ENCODE measurements at regions not wholly inside any gene's neighbourhood (a gene's known extent, or its start where the extent isn't known, plus 50 kb on each side); places are given as distances from the start of the nearest gene placed in this dataset.

DNA sequence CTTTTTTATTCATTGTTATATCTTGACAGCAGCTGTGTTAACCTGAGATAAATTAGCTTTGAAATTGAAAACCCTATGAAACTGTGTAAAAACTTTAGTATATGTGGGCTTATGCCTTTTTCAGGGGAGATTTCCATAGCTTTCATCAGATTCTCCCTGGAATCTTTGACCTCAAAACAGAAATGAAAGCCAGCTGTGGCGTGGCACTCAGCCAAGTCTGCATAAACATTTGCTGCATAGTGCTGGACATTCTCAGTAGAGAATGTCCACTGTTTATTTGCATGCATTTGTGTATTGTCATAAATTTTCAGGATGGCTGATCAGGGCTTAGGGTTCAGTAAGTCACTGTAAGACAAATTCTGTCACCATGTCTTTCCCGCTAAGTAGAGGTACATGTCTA, 115.3 kb upstream of the NAP1L1 start:
- DNase-seq: no peak
- Mint-ChIP-seq H3K27ac (no peak overlapping the region), H3K4me1 (ENCODE audit: low read depth) (no peaks in the 10 kb centered on the region), H3K9me3 (peaks cover 10 to 14% of the 10 kb centered on the region in 2 donors), H3K4me3 (no peak overlapping the region), H3K36me3 (ENCODE audit: insufficient read depth in 2 of 2) (peaks cover 9 to 16% of the 10 kb centered on the region in 2 donors), H3K27me3 (ENCODE audit: low read depth) (peaks cover 47% of the 10 kb centered on the region)
- ATAC-seq (replicated peaks in 1 of 2): no peak

DNA sequence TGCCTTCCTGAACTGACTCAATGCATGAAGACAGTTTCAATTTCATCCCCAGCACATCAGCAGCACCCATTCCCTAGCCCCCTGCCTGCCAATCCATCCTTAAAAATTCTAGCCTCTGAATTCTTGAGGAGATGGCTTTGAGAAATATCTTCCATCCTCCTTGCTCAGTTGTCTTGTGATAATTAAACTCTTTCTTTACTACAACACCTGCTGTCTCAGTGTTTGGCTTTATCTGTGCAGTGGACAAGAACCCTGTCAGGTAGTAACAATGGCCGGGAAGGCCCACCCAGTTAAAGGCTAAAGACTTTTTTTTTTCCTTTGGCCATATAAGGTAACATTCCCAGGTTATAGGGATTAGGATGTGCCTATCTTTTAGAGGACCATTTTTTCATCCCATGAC, 114.4 kb upstream of the NAP1L1 start:
- ATAC-seq (replicated peaks in 1 of 2) (no peak), DNase-seq (no peak)
- Mint-ChIP-seq H3K4me3 (no peak overlapping the region), H3K9me3 (peaks cover 10 to 14% of the 10 kb centered on the region in 2 donors), H3K36me3 (ENCODE audit: insufficient read depth in 2 of 2) (peaks cover 9 to 16% of the 10 kb centered on the region in 2 donors), H3K4me1 (ENCODE audit: low read depth) (no peaks in the 10 kb centered on the region), H3K27me3 (ENCODE audit: low read depth) (peaks cover 43% of the 10 kb centered on the region), H3K27ac (no peak overlapping the region)

DNA sequence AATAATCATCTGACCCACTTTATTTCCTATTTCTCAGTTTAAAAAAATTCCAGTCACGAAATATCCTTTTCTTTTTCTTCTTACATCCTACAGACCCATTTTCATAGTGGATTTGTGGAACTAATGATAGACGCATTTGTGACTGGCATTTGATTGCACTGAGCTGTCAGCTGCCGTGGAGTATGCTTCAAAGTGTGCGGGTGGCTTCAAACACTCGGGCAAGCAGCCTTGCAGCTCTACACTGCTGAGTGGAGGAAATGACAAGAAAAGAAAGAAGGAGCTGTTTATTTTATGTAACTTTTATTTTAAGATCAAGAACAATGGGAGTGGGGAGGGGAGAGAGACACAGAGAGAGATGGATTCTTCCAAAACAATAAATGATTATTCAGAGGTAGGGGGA, 112.8 kb upstream of the NAP1L1 start:
- ATAC-seq (replicated peaks in 1 of 2): no peak
- H3K27me3 Mint-ChIP-seq (ENCODE audit: low read depth): peaks cover 37% of the 10 kb centered on the region
- DNase-seq: no peak
- H3K4me3 Mint-ChIP-seq: no peak overlapping the region
- no peak overlapping the region for H3K27ac Mint-ChIP-seq
- no peaks in the 10 kb centered on the region for H3K4me1 Mint-ChIP-seq (ENCODE audit: low read depth)
- H3K9me3 Mint-ChIP-seq: peaks cover 10 to 14% of the 10 kb centered on the region in 2 donors
- peaks cover 9 to 13% of the 10 kb centered on the region in 2 donors for H3K36me3 Mint-ChIP-seq (ENCODE audit: insufficient read depth in 2 of 2)

DNA sequence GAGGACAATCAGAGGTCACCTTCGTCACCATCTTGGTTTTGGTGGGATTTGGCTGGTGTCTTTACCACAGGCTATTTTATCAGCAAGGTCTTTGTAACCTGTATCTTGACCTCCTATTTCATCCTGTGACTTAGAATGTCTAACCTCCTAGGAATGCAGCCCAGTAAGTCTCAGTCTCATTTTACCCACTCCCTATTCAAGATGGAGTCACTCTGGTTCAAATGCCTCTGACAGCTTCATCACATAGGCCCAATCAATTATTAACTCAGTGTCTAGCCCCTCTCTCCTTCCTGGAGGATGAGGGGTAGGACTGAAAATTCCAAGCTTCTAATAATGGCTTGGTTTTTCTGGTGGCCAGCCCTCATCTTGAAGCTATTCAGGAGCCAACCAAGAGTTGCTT, 111.4 kb upstream of the NAP1L1 start:
- no peak overlapping the region for H3K27ac Mint-ChIP-seq
- no peaks in the 10 kb centered on the region for H3K4me1 Mint-ChIP-seq (ENCODE audit: low read depth)
- H3K27me3 Mint-ChIP-seq (ENCODE audit: low read depth): peaks cover 37% of the 10 kb centered on the region
- H3K9me3 Mint-ChIP-seq: peaks cover 10 to 14% of the 10 kb centered on the region in 2 donors
- DNase-seq (no peak), ATAC-seq (replicated peaks in 1 of 2) (no peak)
- peaks cover 7 to 13% of the 10 kb centered on the region in 2 donors for H3K36me3 Mint-ChIP-seq (ENCODE audit: insufficient read depth in 2 of 2)
- H3K4me3 Mint-ChIP-seq: no peak overlapping the region

DNA sequence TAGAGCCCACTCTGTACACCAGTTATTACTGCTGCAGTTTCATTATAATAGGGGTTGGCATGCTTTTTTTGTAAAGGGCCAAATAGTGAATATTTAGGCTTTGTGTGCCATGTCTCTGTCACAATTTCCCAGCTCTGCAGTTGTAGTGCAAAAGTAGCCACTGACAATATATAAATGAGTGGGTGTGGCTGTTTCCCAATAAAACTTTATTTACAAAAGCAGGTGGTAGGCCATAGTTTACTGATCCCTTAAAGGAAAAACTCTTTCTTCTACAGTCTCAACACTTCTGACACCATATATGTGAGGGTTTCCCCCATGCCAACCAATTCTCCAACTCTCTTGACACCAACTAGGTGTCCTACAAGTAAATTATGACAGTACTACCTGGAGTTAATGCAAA, 110.2 kb upstream of the NAP1L1 start:
- no peak overlapping the region for H3K27ac Mint-ChIP-seq
- ATAC-seq (replicated peaks in 1 of 2): no peak

DNA sequence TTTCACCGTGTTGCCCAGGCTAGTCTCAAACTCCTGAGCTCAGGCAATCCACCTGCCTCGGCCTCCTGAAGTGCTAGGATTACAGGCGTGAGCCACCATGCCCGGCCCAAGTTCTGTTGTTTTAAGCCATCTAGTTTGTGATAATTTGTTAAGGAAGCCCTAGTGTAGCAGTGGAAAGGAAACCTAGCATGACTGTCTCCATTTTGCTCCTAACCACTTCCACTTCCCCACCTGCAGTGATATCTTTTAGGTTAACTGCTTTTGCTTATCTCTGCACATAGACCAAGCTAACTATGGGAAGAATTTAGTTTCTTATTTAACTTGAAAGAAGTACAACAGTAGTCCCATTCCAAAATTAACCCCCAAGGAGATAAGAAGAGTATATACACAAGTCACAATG, 109.5 kb upstream of the NAP1L1 start:
- Mint-ChIP-seq H3K36me3 (ENCODE audit: insufficient read depth in 2 of 2) (peaks cover 4 to 10% of the 10 kb centered on the region in 2 donors), H3K27me3 (ENCODE audit: low read depth) (peaks cover 46% of the 10 kb centered on the region), H3K4me1 (ENCODE audit: low read depth) (no peaks in the 10 kb centered on the region), H3K9me3 (peaks cover 8 to 12% of the 10 kb centered on the region in 2 donors), H3K27ac (no peak overlapping the region), H3K4me3 (no peak overlapping the region)
- DNase-seq (no peak), ATAC-seq (replicated peaks in 1 of 2) (no peak)

More for the DNA sequence above, 110.2 kb upstream of the NAP1L1 start:
- DNase-seq: no peak
- peaks cover 10 to 14% of the 10 kb centered on the region in 2 donors for H3K9me3 Mint-ChIP-seq
- no peaks in the 10 kb centered on the region for H3K4me1 Mint-ChIP-seq (ENCODE audit: low read depth)
- peaks cover 7 to 13% of the 10 kb centered on the region in 2 donors for H3K36me3 Mint-ChIP-seq (ENCODE audit: insufficient read depth in 2 of 2)
- peaks cover 40% of the 10 kb centered on the region for H3K27me3 Mint-ChIP-seq (ENCODE audit: low read depth)
- no peak overlapping the region for H3K4me3 Mint-ChIP-seq

DNA sequence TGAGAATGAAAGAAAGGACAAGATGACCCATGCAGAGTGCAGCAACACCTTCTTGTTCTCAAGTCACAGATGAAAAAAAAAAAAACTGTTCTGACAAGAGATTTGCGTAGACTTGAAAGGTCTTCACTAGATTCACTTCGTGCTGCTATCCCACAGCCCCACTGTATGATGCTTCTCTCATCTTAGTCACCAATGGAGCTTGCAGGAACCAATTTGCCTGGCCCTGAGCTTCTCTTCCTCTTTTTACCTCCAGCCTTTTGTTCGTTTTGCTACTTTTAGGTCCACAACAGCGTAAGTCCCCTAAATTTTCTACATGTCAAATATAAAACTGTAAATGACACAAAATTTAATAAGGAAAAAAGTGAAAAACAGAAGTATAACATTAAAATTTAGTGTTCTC, 107.9 kb upstream of the NAP1L1 start:
- Mint-ChIP-seq H3K4me3 (no peak overlapping the region), H3K4me1 (ENCODE audit: low read depth) (no peaks in the 10 kb centered on the region), H3K27me3 (ENCODE audit: low read depth) (peaks cover 51% of the 10 kb centered on the region), H3K36me3 (ENCODE audit: insufficient read depth in 2 of 2) (no peaks in the 10 kb centered on the region), H3K9me3 (peaks cover 0 to 2% of the 10 kb centered on the region in 2 donors), H3K27ac (no peak overlapping the region)
- no peak for DNase-seq
- no peak for ATAC-seq (replicated peaks in 1 of 2)

DNA sequence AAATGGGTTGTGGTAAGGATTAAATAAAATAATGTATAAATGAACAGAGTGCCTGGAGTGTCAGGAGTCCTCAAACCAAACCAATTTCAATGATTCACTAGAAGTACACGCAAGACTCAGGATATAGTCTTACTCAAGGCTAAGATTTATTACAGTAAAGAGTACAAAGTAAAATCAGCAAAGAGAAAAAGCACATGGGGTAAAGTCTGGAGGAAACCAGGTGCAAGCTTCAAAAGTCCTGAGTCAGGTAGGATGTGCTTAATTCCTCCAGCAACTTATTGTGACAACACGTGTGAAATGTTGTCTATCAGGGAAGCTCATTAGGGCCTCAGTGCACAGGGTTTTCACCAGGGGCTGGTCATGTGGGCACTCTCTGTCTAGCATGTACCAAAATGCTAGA, 105.8 kb upstream of the NAP1L1 start:
- DNase-seq (no peak), ATAC-seq (replicated peaks in 1 of 2) (no peak)
- Mint-ChIP-seq H3K36me3 (ENCODE audit: insufficient read depth in 2 of 2) (no peaks in the 10 kb centered on the region), H3K4me3 (no peak overlapping the region), H3K4me1 (ENCODE audit: low read depth) (no peaks in the 10 kb centered on the region), H3K27ac (no peak overlapping the region), H3K9me3 (no peaks in the 10 kb centered on the region), H3K27me3 (ENCODE audit: low read depth) (peaks cover 64% of the 10 kb centered on the region)

DNA sequence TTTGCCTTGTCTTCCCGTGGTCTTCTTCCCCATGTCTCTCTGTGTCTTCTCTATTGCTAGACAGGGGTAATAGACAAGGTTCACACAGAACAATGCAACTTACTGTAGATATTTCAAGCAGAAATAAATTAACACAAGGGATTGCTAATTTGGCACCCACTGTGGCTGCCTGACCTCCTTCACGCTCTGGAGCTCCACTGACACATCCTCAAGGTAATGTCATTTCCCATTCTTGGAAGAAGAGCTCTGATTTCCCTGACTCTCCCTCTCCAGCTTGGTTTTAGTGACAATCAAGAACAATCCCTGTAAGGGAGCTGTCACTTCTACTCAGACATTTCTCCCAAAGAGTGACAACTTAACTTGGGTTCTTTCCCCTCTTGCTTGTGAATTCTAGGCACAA, 105.4 kb upstream of the NAP1L1 start:
- no peak overlapping the region for H3K4me3 Mint-ChIP-seq
- no peaks in the 10 kb centered on the region for H3K4me1 Mint-ChIP-seq (ENCODE audit: low read depth)
- DNase-seq: no peak
- peaks cover 64% of the 10 kb centered on the region for H3K27me3 Mint-ChIP-seq (ENCODE audit: low read depth)
- no peaks in the 10 kb centered on the region for H3K9me3 Mint-ChIP-seq
- no peaks in the 10 kb centered on the region for H3K36me3 Mint-ChIP-seq (ENCODE audit: insufficient read depth in 2 of 2)
- H3K27ac Mint-ChIP-seq: no peak overlapping the region
- ATAC-seq (replicated peaks in 1 of 2): no peak

DNA sequence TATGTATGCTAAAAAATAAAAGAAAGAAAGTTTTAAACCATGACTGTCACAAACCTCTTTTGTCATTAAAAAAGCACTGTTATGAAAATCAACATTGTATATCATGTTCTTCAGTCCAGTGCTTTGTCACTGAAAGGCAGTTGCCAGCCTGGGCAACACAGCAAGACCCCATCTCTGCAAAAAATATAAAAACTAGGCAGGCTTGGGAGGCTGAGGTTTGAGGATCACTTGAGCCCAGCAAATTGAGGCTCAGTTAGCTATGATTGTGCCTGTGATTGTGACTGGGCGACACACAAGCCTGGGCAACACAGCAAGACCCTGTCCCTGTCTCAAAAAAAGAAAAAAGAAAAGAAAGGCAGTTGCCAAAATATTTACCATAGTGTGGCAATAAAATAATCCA, 102.7 kb upstream of the NAP1L1 start:
- ATAC-seq (replicated peaks in 1 of 2) (no peak), DNase-seq (no peak)
- peaks cover 58% of the 10 kb centered on the region for H3K27me3 Mint-ChIP-seq (ENCODE audit: low read depth)
- no peak overlapping the region for H3K27ac Mint-ChIP-seq
- no peaks in the 10 kb centered on the region for H3K9me3 Mint-ChIP-seq
- no peak overlapping the region for H3K4me3 Mint-ChIP-seq
- peaks cover 17% of the 10 kb centered on the region for H3K4me1 Mint-ChIP-seq (ENCODE audit: low read depth)
- no peaks in the 10 kb centered on the region for H3K36me3 Mint-ChIP-seq (ENCODE audit: insufficient read depth in 2 of 2)

DNA sequence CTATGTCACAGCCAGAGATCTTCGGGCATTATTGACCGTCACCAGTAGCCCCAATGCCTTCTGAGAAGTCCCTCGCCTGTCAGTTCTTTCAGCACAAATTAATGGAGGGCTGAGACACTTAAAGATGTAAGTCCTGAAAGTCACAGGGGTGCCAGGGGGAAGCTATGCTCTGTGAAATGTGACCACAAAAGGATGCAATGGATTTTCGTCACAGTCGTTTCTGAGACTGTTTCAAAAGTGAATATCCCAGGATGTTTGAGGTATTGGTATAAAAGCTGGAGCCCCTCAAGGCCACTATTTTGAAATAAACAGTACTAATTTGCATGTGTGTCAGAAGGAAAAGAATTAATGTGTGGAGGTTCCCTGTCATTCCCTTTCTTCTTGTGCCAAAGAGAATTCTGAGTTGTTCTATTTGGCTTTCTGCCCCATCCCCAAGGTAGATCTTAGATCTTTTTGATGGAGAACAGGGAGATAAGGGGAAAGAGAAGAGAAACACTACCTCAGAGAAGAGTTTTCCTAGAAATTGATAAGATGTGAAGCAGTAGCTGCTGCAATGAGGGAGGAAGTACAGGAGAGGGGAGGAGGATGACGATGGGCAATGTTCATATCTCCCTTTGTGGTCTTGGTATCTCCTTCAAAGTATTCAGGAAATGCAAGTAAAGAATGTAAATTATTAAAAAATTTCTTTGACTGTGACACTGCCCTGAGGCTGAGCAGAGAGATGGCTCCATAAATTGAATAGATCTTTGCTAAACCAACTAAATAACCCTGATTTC, 101.8 kb upstream of the NAP1L1 start:
- Mint-ChIP-seq H3K36me3 (ENCODE audit: insufficient read depth in 2 of 2) (no peaks in the 10 kb centered on the region), H3K27me3 (ENCODE audit: low read depth) (peaks cover 65% of the 10 kb centered on the region), H3K4me3 (no peak overlapping the region), H3K27ac (no peak overlapping the region), H3K4me1 (ENCODE audit: low read depth) (peaks cover 17% of the 10 kb centered on the region), H3K9me3 (no peaks in the 10 kb centered on the region)
- ATAC-seq (replicated peaks in 1 of 2) (no peak), DNase-seq (no peak)

DNA sequence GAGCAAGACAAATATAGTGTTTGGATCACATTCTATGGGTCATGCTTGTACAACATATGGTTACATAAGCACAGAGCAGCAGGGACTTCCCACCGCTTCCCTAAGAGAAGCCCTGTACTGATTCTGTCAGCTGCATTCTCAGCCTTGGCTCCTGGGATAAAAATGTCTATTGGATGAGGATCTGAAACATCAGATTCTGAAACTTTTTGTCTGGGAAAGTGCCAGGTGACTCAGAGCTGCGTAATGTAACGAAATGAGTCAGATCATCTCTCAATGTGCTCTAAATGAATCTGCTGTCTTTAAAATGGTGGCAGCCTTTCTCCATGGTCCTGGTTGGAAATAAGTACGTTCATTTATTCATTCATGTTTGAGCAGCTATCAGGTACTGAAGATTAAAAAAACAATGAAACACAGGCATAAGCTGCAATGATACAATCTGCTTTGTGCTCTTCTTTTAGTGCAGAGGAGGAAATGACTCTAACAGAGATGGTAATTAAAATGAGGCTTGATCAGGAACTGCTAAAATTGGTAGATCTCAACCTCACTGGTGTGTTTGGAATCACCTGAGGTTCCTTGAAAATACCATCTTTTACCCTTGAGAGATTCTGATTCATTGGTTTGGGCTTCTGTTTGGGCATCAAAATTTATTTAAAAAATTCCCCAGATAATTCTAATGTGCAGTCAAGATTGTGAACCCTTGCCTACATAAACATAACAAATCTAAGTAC, 99.1 kb upstream of the NAP1L1 start:
- ATAC-seq (replicated peaks in 1 of 2): peak; percentile 89 to 93
- peak overlapping the region; percentile 43 for H3K27ac Mint-ChIP-seq
- peaks cover 69% of the 10 kb centered on the region for H3K27me3 Mint-ChIP-seq (ENCODE audit: low read depth)

DNA sequence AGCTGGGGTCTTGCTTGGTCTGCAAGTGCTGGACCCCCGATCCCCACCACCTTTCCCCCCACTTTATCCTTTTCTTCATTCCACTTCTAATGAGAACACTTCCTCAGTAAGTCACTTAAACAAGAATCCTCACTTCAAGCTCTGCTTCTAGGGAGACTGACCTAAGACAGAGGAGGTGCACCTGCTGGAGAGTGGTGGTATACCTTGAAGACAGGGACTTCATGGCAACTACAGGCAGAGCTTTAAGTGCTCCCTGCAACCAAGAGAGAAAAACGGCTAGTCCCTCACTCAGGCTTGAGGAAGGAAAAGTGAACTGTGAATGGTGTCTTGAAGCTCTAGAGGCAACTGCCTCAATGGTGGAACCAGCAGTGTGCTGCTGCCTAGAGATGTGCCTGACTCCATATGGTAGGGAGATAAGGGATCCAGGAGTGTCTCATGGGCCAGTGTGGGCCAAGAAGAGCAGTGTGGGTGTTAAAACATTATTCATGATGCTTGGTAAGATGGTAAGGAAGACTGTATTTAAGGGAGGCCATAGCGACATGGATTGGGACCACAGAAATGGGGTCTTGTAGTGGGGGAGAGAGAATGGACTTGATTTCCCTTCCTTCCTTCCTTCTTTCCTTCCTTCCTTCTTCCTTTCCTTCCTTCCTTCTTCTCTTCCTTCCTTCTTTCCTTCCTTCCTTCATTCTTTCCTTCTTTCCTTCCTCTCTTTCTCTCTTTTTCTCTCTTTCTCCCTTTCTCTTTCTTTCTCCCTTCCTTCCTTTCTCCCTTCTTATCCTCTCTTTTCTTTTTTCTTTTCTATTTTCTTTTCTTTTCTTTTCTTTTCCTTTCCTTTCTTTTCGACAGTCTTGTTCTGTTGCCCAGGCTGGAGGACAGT, 96.2 kb upstream of the NAP1L1 start:
- H3K4me3 Mint-ChIP-seq: no peak overlapping the region
- peaks cover 17% of the 10 kb centered on the region for H3K4me1 Mint-ChIP-seq (ENCODE audit: low read depth)
- H3K9me3 Mint-ChIP-seq: no peaks in the 10 kb centered on the region
- no peak overlapping the region for H3K27ac Mint-ChIP-seq
- DNase-seq (no peak), ATAC-seq (replicated peaks in 1 of 2) (no peak)
- H3K36me3 Mint-ChIP-seq (ENCODE audit: insufficient read depth in 2 of 2): no peaks in the 10 kb centered on the region
- peaks cover 57% of the 10 kb centered on the region for H3K27me3 Mint-ChIP-seq (ENCODE audit: low read depth)

More for the DNA sequence above, 99.1 kb upstream of the NAP1L1 start:
- peak; percentile 68 to 69 for DNase-seq
- peak overlapping the region; percentile 40 for H3K4me3 Mint-ChIP-seq
- no peaks in the 10 kb centered on the region for H3K36me3 Mint-ChIP-seq (ENCODE audit: insufficient read depth in 2 of 2)
- no peaks in the 10 kb centered on the region for H3K9me3 Mint-ChIP-seq
- peaks cover 17% of the 10 kb centered on the region for H3K4me1 Mint-ChIP-seq (ENCODE audit: low read depth)

Measured in activated T-cell treated with anti-CD3 and anti-CD28 coated beads, Interleukin-2, amount 50 U/mL, for 72 hours (primary cell).